NCI-H446 treated with DMSO at 0.1 percent for 48 hours (cell line): ENCODE measurements at regions not wholly inside any gene's neighbourhood (a gene's known extent, or its start where the extent isn't known, plus 50 kb on each side); places are given as distances from the start of the nearest gene placed in this dataset.
"Not testable (repeated sequence)": the region's sequence is repeated elsewhere in the genome, so short reads cannot be mapped to it uniquely, and the experiment has no call there.

Source experiments
- DNase-seq: peaks from one replicate; lab custom pipeline; 2025; lab: John Stamatoyannopoulos, UW

- DNase-seq, result no peak
Measured at GRCh38 chr14:35938770-35939169, 112.6 kb downstream of the BRMS1L start.

GRCh38 chr14:35934499-35934898, 108.4 kb downstream of the BRMS1L start:
- DNase-seq, result no peak

- DNase-seq, result no peak
Measured at GRCh38 chr14:35932659-35933159, 106.6 kb downstream of the BRMS1L start.

- no peak for DNase-seq
Measured at GRCh38 chr14:35932136-35932535, 106.0 kb downstream of the BRMS1L start.

GRCh38 chr14:35931346-35931745, 105.2 kb downstream of the BRMS1L start:
- DNase-seq, result no peak

- no peak for DNase-seq
Measured at GRCh38 chr14:35929186-35929585, 103.0 kb downstream of the BRMS1L start.

- no peak for DNase-seq
Measured at GRCh38 chr14:35927727-35928126, 101.6 kb downstream of the BRMS1L start.

- no peak for DNase-seq
Measured at GRCh38 chr14:35925319-35925718, 99.2 kb downstream of the BRMS1L start.

- not testable (repeated sequence) for DNase-seq
Measured at GRCh38 chr14:35922590-35922989, 96.5 kb downstream of the BRMS1L start.

GRCh38 chr14:35921745-35922144, 95.6 kb downstream of the BRMS1L start:
- no peak for DNase-seq
